ENCODE measurements at regions not wholly inside any gene's neighbourhood (a gene's known extent, or its start where the extent isn't known, plus 50 kb on each side); places are given as distances from the start of the nearest gene placed in this dataset.

- Histone ChIP-seq H2BK20ac (ENCODE audit: low read length) (no peak overlapping the region), H3K79me2 (ENCODE audit: control insufficient read depth in 1 of 2, insufficient read depth in 2 of 2, low read length in 2 of 2) (no peaks in the 10 kb centered on the region; a peak in 1 of 4 replicates), H2BK120ac (replicated peaks; ENCODE audit: low read depth, low read length) (no peak overlapping the region), H3K9me3 (ENCODE audit: insufficient read depth in 2 of 2, low read depth in 1 of 2, low read length in 1 of 2) (peaks cover 0 to 3% of the 10 kb centered on the region in 2 experiments; a peak in 2 of 4 replicates), H2AK5ac (ENCODE audit: low read depth, low read length) (no peak overlapping the region), H3K9ac (replicated peaks in 1 of 4; ENCODE audit: extremely low read depth in 1 of 4, low read depth in 3 of 4, low read length in 3 of 4) (no peak overlapping the region), H2BK12ac (ENCODE audit: low read depth, low read length) (no peak overlapping the region), H4K91ac (replicated peaks; ENCODE audit: insufficient read length, low read length) (no peak overlapping the region), H3K36me3 (ENCODE audit: control insufficient read depth in 2 of 4, insufficient read depth in 4 of 4, low read length in 3 of 4) (no peaks in the 10 kb centered on the region), H3K4me2 (ENCODE audit: insufficient read depth in 1 of 2, low read depth in 2 of 2, low read length in 2 of 2) (no peak overlapping the region), H3K56ac (replicated peaks; ENCODE audit: insufficient read length, low read depth, low read length) (no peak overlapping the region), H3K4me1 (replicated peaks in 1 of 4; ENCODE audit: control insufficient read depth in 3 of 4, insufficient read depth in 4 of 4, low read length in 3 of 4) (no peaks in the 10 kb centered on the region), H3K4me3 (ENCODE audit: extremely low read depth in 1 of 4, insufficient read depth in 2 of 4, low read depth in 3 of 4, low read length in 4 of 4) (no peak overlapping the region), H4K20me1 (replicated peaks in 1 of 2; ENCODE audit: control insufficient read depth in 1 of 2, insufficient read depth in 2 of 2, low read length in 2 of 2) (peaks cover 0 to 2% of the 10 kb centered on the region in 2 experiments), H3K23ac (ENCODE audit: insufficient read length) (no peak overlapping the region), H3K27me3 (replicated peaks in 1 of 4; ENCODE audit: control insufficient read depth in 3 of 4, extremely low read depth in 1 of 4, insufficient read depth in 3 of 4, low read length in 3 of 4) (no peaks in the 10 kb centered on the region), H4K5ac (ENCODE audit: insufficient read length, low read depth, low read length) (no peak overlapping the region), H3K27ac (ENCODE audit: low read depth, low read length) (no peak overlapping the region), H4K8ac (ENCODE audit: extremely low read depth, insufficient read depth, low read length) (no peak overlapping the region), H3K79me1 (ENCODE audit: low read depth, low read length) (no peaks in the 10 kb centered on the region), H2AFZ (ENCODE audit: low read length) (no peak overlapping the region), H3K23me2 (ENCODE audit: low read depth, low read length) (no peaks in the 10 kb centered on the region), H3K4ac (replicated peaks; ENCODE audit: insufficient read length, low read depth, low read length) (no peak overlapping the region), H2BK5ac (ENCODE audit: low read depth, low read length) (no peak overlapping the region), H2BK15ac (ENCODE audit: low read length) (no peak overlapping the region), H3K18ac (ENCODE audit: extremely low read depth, low read length) (no peak overlapping the region), H3K14ac (ENCODE audit: insufficient read length) (no peak overlapping the region)
- ChIA-PET CTCF (ENCODE audit: partially characterized antibody) (interaction anchor here (0.8 to 1.3 kb wide), 3 partner anchors 14 to 22 kb away, joined by 3 to 5 read pairs (median 4); no protein-coding TSS in a partner anchor), POLR2A (ENCODE audit: partially characterized antibody) (no interaction called here)
- 84% methylated on average over 4 of the region's 4 CpGs; no CpG with 5 or more reads in 1 of the 2 experiments for WGBS, 2 experiments (ENCODE audit: extremely low coverage in 1 of 2, insufficient coverage in 1 of 2, insufficient read length in 1 of 2, insufficient replicate concordance in 2 of 2, low coverage in 1 of 2, low lambda C conversion rate in 2 of 2, missing lambda C conversion rate in 1 of 2)
- DNase-seq (ENCODE audit: low read depth in 1 of 2, low spot score in 2 of 2), result no peak
- TF ChIP-seq PHF8 (conservative IDR thresholded peaks at IDR 0.05; ENCODE audit: low read depth, low read length) (no peak), NANOG (IDR thresholded peaks at IDR 0.05; ENCODE audit: insufficient read depth, low read depth, low read length, poor library complexity, severe bottlenecking) (no peak), ASH2L (IDR thresholded peaks at IDR 0.05; ENCODE audit: low read length) (no peak)
- no peak for FAIRE-seq
These were observed 129.5 kb upstream of the FSTL4 start for GRCh38 chr5:133741818-133742355.
